Ishikawa (cell line): ENCODE measurements at regions not wholly inside any gene's neighbourhood (a gene's known extent, or its start where the extent isn't known, plus 50 kb on each side); places are given as distances from the start of the nearest gene placed in this dataset.

Source experiments
- FOXM1 ChIP-seq: IDR thresholded peaks from 2 replicates; pipeline ENCODE4 v1.6.1; 2012; ENCODE audit warnings: low read depth, borderline replicate concordance
- RAD21 ChIP-seq: IDR thresholded peaks from 2 replicates; pipeline ENCODE4 v1.6.1; 2012; ENCODE audit warnings: low read depth
- TAF1 ChIP-seq: IDR thresholded peaks from 2 replicates; pipeline ENCODE4 v1.6.1; 2012; ENCODE audit warnings: low read depth, mild to moderate bottlenecking
- YY1 ChIP-seq: IDR thresholded peaks from 2 replicates; pipeline ENCODE4 v1.6.1; 2012; ENCODE audit warnings: low read depth

GRCh38 chr3:170757038-170757437 lies 113.0 kb downstream of the RPL22L1 start:
- no peak for TF ChIP-seq YY1
- TF ChIP-seq RAD21: no peak
- no peak for TF ChIP-seq TAF1
- TF ChIP-seq FOXM1: no peak
